Naive B cell (primary cell): ENCODE measurements at regions not wholly inside any gene's neighbourhood (a gene's known extent, or its start where the extent isn't known, plus 50 kb on each side); places are given as distances from the start of the nearest gene placed in this dataset.

Experiments
- ATAC-seq, 2 donors: fragments of 150-1000 bp; cut with Tn5 transposase; 2 replicates each; pipeline ENCODE4 v1.10.0; 2021; ENCODE audit warnings: low read depth in 2 of 2, mild to moderate bottlenecking in 2 of 2, moderate library complexity in 2 of 2
- DNase-seq: peaks from one replicate; pipeline ENCODE4 v3.0.0; 2022
- H3K27ac Mint-ChIP-seq, 6 donors: one replicate each; pipeline ENCODE4 v1.8.0; 2020 to 2022; ENCODE audit warnings: mild to moderate bottlenecking in 6 of 6, mixed read lengths in 6 of 6, moderate library complexity in 5 of 6, inconsistent platforms in 2 of 6
- H3K27me3 Mint-ChIP-seq, 3 donors: one replicate each; pipeline ENCODE4 v1.8.0; 2021 to 2022; ENCODE audit warnings: mixed read lengths in 3 of 3, mild to moderate bottlenecking in 1 of 3
- H3K36me3 Mint-ChIP-seq, 2 donors: one replicate each; pipeline ENCODE4 v1.8.0; 2020 to 2022; ENCODE audit warnings: mixed read lengths in 2 of 2, inconsistent platforms in 1 of 2, mild to moderate bottlenecking in 1 of 2
- H3K4me1 Mint-ChIP-seq, 3 donors: one replicate each; pipeline ENCODE4 v1.8.0; 2020 to 2022; ENCODE audit warnings: mixed read lengths in 3 of 3, inconsistent platforms in 1 of 3, mild to moderate bottlenecking in 1 of 3, moderate library complexity in 1 of 3
- H3K4me3 Mint-ChIP-seq, 8 donors: one replicate each; pipeline ENCODE4 v1.8.0; 2020 to 2022; ENCODE audit warnings: mild to moderate bottlenecking in 8 of 8, mixed read lengths in 8 of 8, moderate library complexity in 8 of 8, inconsistent platforms in 2 of 8
- H3K9me3 Mint-ChIP-seq, 7 donors: one replicate each; pipeline ENCODE4 v1.8.0; 2020 to 2022; ENCODE audit warnings: mixed read lengths in 7 of 7, mild to moderate bottlenecking in 5 of 7, inconsistent platforms in 2 of 7, moderate library complexity in 1 of 7

DNA sequence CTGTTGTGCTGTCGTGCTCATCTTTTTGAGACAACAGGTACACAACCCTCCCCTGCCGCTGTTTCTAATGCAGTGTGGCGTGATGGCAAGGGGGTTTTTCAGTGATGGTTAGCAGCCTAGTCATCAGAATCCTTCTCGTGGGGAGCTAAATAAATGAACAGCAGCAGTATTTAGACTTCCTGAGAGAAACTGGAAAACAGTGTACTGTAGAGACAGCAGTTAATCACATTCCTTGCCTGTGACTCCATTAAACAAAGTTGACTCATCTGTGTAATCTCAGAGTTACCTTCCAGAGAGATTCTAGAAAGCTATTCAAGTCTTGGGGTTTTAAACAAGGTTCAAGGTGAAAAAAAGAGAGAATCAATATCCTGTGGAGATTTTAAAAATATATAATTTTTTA lies 1753.2 kb upstream of the PCDH7 start:
- no peaks in the 10 kb centered on the region for H3K36me3 Mint-ChIP-seq

GRCh38 chr4:28973587-28974350 lies 1746.4 kb upstream of the PCDH7 start:
- Mint-ChIP-seq H3K9me3 (peaks cover 0 to 2% (median 0%) of the 10 kb centered on the region in 7 donors), H3K4me1 (no peaks in the 10 kb centered on the region), H3K36me3 (no peaks in the 10 kb centered on the region), H3K27ac (no peak overlapping the region), H3K4me3 (no peak overlapping the region), H3K27me3 (no peaks in the 10 kb centered on the region)
- DNase-seq (no peak), ATAC-seq (no peak)

More for the DNA sequence above, 1753.2 kb upstream of the PCDH7 start:
- no peak for ATAC-seq
- H3K4me1 Mint-ChIP-seq = no peaks in the 10 kb centered on the region
- no peaks in the 10 kb centered on the region for H3K27me3 Mint-ChIP-seq
- H3K9me3 Mint-ChIP-seq = peaks cover 0 to 4% (median 0%) of the 10 kb centered on the region in 7 donors
- DNase-seq = no peak
- H3K27ac Mint-ChIP-seq = no peak overlapping the region
- no peak overlapping the region for H3K4me3 Mint-ChIP-seq

DNA sequence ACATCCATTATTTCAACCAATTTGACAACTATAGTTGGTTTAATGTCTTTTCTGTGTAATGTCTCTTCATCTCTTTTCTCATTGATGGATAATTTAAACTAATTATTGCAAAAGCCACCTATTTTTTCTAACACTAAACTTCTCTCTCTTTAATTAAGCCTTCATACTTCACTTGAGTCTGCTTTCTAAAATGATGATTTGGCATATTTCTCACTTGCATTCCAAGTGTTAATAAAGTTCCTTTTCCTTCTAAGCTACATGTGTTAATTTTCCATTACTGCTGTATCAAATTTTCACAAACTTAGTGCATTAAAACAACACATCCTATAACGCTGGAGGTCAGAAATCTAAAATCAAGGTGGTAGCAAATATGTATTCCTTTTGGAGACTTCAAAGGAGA lies 1743.8 kb upstream of the PCDH7 start:
- ATAC-seq (no peak), DNase-seq (no peak)
- Mint-ChIP-seq H3K4me3 (no peak overlapping the region), H3K27ac (no peak overlapping the region), H3K36me3 (no peaks in the 10 kb centered on the region), H3K4me1 (no peaks in the 10 kb centered on the region), H3K27me3 (no peaks in the 10 kb centered on the region), H3K9me3 (peaks cover 0 to 4% (median 0%) of the 10 kb centered on the region in 7 donors)

DNA sequence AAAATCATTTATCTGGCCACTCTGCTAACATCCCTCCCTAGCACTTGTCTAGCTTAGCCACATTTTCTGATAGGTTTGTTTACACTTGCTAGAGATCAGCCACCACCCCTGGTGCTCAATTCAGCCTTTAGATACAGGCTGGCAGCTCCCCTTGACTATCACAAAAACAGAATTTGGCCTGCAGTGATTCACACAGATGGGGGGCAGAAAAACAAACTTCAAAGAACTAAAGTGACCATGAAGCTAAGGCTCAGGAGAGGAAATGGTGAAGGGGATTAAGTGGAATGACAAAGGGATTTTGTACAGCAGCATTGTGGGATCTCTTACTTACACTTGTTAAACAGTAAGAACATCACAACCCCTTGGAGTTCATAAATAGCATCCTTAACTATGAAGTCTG lies 1718.0 kb upstream of the PCDH7 start:
- Mint-ChIP-seq H3K27me3 (no peaks in the 10 kb centered on the region), H3K27ac (no peak overlapping the region)
- ATAC-seq = no peak

GRCh38 chr4:29005838-29006237 lies 1714.3 kb upstream of the PCDH7 start:
- Mint-ChIP-seq H3K36me3 (no peaks in the 10 kb centered on the region), H3K4me1 (no peaks in the 10 kb centered on the region), H3K27me3 (no peaks in the 10 kb centered on the region), H3K9me3 (peaks cover 0 to 9% (median 1%) of the 10 kb centered on the region in 7 donors), H3K27ac (no peak overlapping the region), H3K4me3 (no peak overlapping the region)
- no peak for DNase-seq
- no peak for ATAC-seq

More for the DNA sequence above, 1718.0 kb upstream of the PCDH7 start:
- no peak for DNase-seq
- Mint-ChIP-seq H3K4me3 (no peak overlapping the region), H3K9me3 (peaks cover 5 to 11% (median 8%) of the 10 kb centered on the region in 7 donors), H3K4me1 (no peaks in the 10 kb centered on the region), H3K36me3 (no peaks in the 10 kb centered on the region)

DNA sequence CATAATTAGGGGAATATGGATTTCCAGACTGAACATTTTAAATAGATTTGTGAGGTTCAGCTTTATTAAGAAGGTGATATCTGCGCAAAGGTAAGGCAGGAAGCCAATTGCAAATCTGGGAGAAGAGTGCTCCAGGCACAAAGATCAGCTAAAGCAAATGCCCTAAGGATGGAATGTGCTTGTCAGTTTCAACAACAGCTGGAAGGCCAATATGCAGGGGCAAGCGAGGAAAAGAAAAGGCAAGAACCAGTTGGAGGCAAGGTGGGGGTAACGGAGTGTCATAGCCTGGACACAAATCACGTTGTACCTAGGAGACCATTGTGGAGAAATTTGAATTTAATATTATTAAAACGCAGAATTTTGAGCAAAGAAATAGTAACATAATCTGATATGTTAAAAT lies 1710.3 kb upstream of the PCDH7 start:
- H3K9me3 Mint-ChIP-seq = peaks cover under 1 to 19% (median 8%) of the 10 kb centered on the region in 7 donors
- no peaks in the 10 kb centered on the region for H3K36me3 Mint-ChIP-seq
- no peaks in the 10 kb centered on the region for H3K4me1 Mint-ChIP-seq
- peak overlapping the region in 1 of 6 donors; percentile 1 for H3K27ac Mint-ChIP-seq
- DNase-seq = no peak
- no peak overlapping the region for H3K4me3 Mint-ChIP-seq
- no peak for ATAC-seq
- H3K27me3 Mint-ChIP-seq = no peaks in the 10 kb centered on the region

- no peak overlapping the region for H3K4me3 Mint-ChIP-seq
- no peaks in the 10 kb centered on the region for H3K27me3 Mint-ChIP-seq
- H3K9me3 Mint-ChIP-seq = peaks cover 3 to 15% (median 8%) of the 10 kb centered on the region in 7 donors
- ATAC-seq = no peak
- DNase-seq = no peak
- no peaks in the 10 kb centered on the region for H3K4me1 Mint-ChIP-seq
- H3K36me3 Mint-ChIP-seq = no peaks in the 10 kb centered on the region
- H3K27ac Mint-ChIP-seq = no peak overlapping the region
These were observed 1706.8 kb upstream of the PCDH7 start for GRCh38 chr4:29013341-29013740.

GRCh38 chr4:29014555-29014954 lies 1705.6 kb upstream of the PCDH7 start:
- H3K36me3 Mint-ChIP-seq = no peaks in the 10 kb centered on the region
- no peak overlapping the region for H3K4me3 Mint-ChIP-seq
- no peak for DNase-seq
- no peak for ATAC-seq
- no peaks in the 10 kb centered on the region for H3K4me1 Mint-ChIP-seq
- H3K27me3 Mint-ChIP-seq = no peaks in the 10 kb centered on the region
- H3K27ac Mint-ChIP-seq = no peak overlapping the region
- peaks cover 3 to 15% (median 9%) of the 10 kb centered on the region in 7 donors for H3K9me3 Mint-ChIP-seq

- Mint-ChIP-seq H3K4me3 (no peak overlapping the region), H3K9me3 (peaks cover 0 to 13% (median 5%) of the 10 kb centered on the region in 7 donors), H3K27ac (no peak overlapping the region), H3K36me3 (no peaks in the 10 kb centered on the region), H3K27me3 (no peaks in the 10 kb centered on the region), H3K4me1 (no peaks in the 10 kb centered on the region)
- DNase-seq (no peak), ATAC-seq (no peak)
These were observed 1686.5 kb upstream of the PCDH7 start for GRCh38 chr4:29033703-29034102.

- no peaks in the 10 kb centered on the region for H3K4me1 Mint-ChIP-seq
- H3K9me3 Mint-ChIP-seq = peaks cover 0 to 13% (median 5%) of the 10 kb centered on the region in 7 donors
- H3K36me3 Mint-ChIP-seq = no peaks in the 10 kb centered on the region
- no peaks in the 10 kb centered on the region for H3K27me3 Mint-ChIP-seq
- no peak for ATAC-seq
- H3K27ac Mint-ChIP-seq = no peak overlapping the region
- H3K4me3 Mint-ChIP-seq = no peak overlapping the region
- no peak for DNase-seq
These were observed 1682.7 kb upstream of the PCDH7 start for GRCh38 chr4:29037501-29037900.

DNA sequence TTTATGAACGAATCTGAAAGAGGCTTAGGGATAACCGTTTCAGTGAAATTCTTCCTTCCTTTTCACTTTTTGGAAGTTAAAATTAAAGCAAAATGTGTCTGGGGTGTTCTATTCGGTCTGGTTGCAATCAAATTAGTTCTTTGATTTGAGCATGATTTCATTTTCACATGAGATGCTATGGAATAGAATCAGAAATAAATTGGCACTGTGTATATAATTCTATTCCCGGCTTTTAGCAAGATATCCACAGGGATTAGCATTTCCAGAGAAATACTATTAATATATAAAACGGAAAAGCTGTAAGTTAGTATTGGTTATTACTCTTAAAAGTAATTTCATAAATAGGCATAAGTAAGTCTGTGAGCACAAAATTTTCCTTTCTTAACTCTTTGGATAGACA lies 1676.8 kb upstream of the PCDH7 start:
- Mint-ChIP-seq H3K27me3 (no peaks in the 10 kb centered on the region), H3K36me3 (no peaks in the 10 kb centered on the region), H3K27ac (no peak overlapping the region), H3K4me1 (no peaks in the 10 kb centered on the region), H3K4me3 (no peak overlapping the region), H3K9me3 (peaks cover 0 to 5% (median 2%) of the 10 kb centered on the region in 7 donors)
- no peak for DNase-seq
- ATAC-seq = no peak

- Mint-ChIP-seq H3K36me3 (no peaks in the 10 kb centered on the region), H3K27me3 (no peaks in the 10 kb centered on the region), H3K4me3 (no peak overlapping the region), H3K9me3 (peaks cover 0 to 5% (median 2%) of the 10 kb centered on the region in 7 donors), H3K4me1 (no peaks in the 10 kb centered on the region), H3K27ac (no peak overlapping the region)
- DNase-seq (no peak), ATAC-seq (no peak)
These were observed 1674.0 kb upstream of the PCDH7 start for GRCh38 chr4:29046186-29046585.

DNA sequence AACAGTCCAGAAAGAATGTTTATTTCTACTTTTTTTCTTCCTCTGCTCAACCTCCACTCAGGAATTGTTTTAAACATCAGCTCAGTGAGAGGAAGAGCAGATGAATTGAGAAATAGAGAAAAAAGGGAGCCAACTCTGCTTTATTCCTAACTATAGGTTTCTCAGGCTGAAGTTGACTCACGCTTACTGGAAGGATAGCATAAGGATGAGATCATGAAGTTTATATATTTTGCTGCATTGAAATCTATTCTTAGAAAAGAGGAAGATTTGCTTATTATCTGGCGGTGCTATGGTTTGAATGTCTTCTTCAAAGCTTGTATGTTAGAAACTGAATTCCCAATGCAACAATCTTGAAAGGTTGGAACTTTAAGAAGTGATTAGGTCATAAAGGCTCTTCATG lies 1673.4 kb upstream of the PCDH7 start:
- H3K36me3 Mint-ChIP-seq = no peaks in the 10 kb centered on the region
- no peaks in the 10 kb centered on the region for H3K27me3 Mint-ChIP-seq
- H3K9me3 Mint-ChIP-seq = peaks cover 0 to 5% (median 2%) of the 10 kb centered on the region in 7 donors
- H3K27ac Mint-ChIP-seq = no peak overlapping the region
- DNase-seq (no peak), ATAC-seq (no peak)
- H3K4me1 Mint-ChIP-seq = no peaks in the 10 kb centered on the region
- no peak overlapping the region for H3K4me3 Mint-ChIP-seq

GRCh38 chr4:29047341-29048041 lies 1672.7 kb upstream of the PCDH7 start:
- no peak overlapping the region for H3K4me3 Mint-ChIP-seq
- H3K9me3 Mint-ChIP-seq = peaks cover 0 to 5% (median 2%) of the 10 kb centered on the region in 7 donors
- ATAC-seq (no peak), DNase-seq (no peak)
- H3K27me3 Mint-ChIP-seq = no peaks in the 10 kb centered on the region
- no peaks in the 10 kb centered on the region for H3K36me3 Mint-ChIP-seq
- no peak overlapping the region for H3K27ac Mint-ChIP-seq
- H3K4me1 Mint-ChIP-seq = no peaks in the 10 kb centered on the region
